IMR-90 (cell line): ENCODE measurements at regions not wholly inside any gene's neighbourhood (a gene's known extent, or its start where the extent isn't known, plus 50 kb on each side); places are given as distances from the start of the nearest gene placed in this dataset.

Experiments used
- ATAC-seq: fragments of 200-7000 bp; cut with Tn5 transposase; 2 replicates; pipeline ENCODE4 v1.9.1; 2020; ENCODE audit warnings: low read depth, mild to moderate bottlenecking, moderate library complexity
- BruUV-seq: library from RNA; stranded (reverse); fragments of 400-500 nt; replicated peaks from 2 replicates; lab custom pipeline; 2021; lab: Mats Ljungman, UMichigan
- CTCF ChIA-PET: fragments of 300-600 bp; formaldehyde crosslinking; extraction: SDS; loops from one replicate; lab custom pipeline; 2021; ENCODE audit warnings: antibody characterized with exemption; lab: Yijun Ruan, JAX
- POLR2A ChIA-PET: fragments of 300-600 bp; sonication (Branson Sonifier 250); formaldehyde crosslinking; loops from one replicate; lab custom pipeline; 2022; ENCODE audit warnings: antibody characterized with exemption; ENCODE audit not compliant: unreplicated experiment; lab: Charles Lee
- DNase-seq: peaks from one replicate; pipeline ENCODE4 v3.0.0; 2013
- H2AFZ ChIP-seq: replicated peaks from 2 replicates; pipeline ENCODE3; 2013; ENCODE audit warnings: low read length, mild to moderate bottlenecking; ENCODE audit not compliant: poor library complexity
- H2AK5ac ChIP-seq: 2 replicates; pipeline ENCODE4 v1.6.1; 2013; ENCODE audit warnings: low read depth, low read length, inconsistent platforms
- H2AK9ac ChIP-seq: replicated peaks from 2 replicates; pipeline ENCODE3; 2013; ENCODE audit warnings: mild to moderate bottlenecking, low read depth, low read length, moderate library complexity; ENCODE audit not compliant: poor library complexity
- H2BK120ac ChIP-seq: 2 replicates; pipeline ENCODE4 v1.6.1; 2013; ENCODE audit warnings: low read depth, low read length, inconsistent platforms
- H2BK15ac ChIP-seq: 3 replicates; pipeline ENCODE4 v1.6.1; 2013; ENCODE audit warnings: low read depth, low read length, inconsistent platforms
- H2BK20ac ChIP-seq: 2 replicates; pipeline ENCODE4 v1.6.1; 2013; ENCODE audit warnings: low read depth, mild to moderate bottlenecking, inconsistent platforms, low read length, moderate library complexity
- H2BK5ac ChIP-seq: 2 replicates; pipeline ENCODE4 v1.6.1; 2013; ENCODE audit warnings: mild to moderate bottlenecking, low read depth, low read length, inconsistent platforms; ENCODE audit not compliant: poor library complexity, severe bottlenecking
- H3K14ac ChIP-seq: replicated peaks from 2 replicates; pipeline ENCODE4 v1.6.1; 2013; ENCODE audit warnings: low read depth, low read length, inconsistent platforms
- H3K18ac ChIP-seq: 2 replicates; pipeline ENCODE4 v1.6.1; 2013; ENCODE audit warnings: low read depth, low read length, control low read depth
- H3K23ac ChIP-seq: 2 replicates; pipeline ENCODE4 v1.6.1; 2013; ENCODE audit warnings: low read depth, low read length, inconsistent platforms
- H3K27ac ChIP-seq: 2 replicates; pipeline ENCODE4 v1.5.1; 2013; ENCODE audit warnings: mild to moderate bottlenecking, control low read depth, low read length; ENCODE audit not compliant: insufficient read depth
- H3K27me3 ChIP-seq: 2 replicates; pipeline ENCODE4 v1.6.1; 2013; ENCODE audit warnings: low read length; ENCODE audit not compliant: control insufficient read depth, insufficient read depth
- H3K36me3 ChIP-seq: 2 replicates; pipeline ENCODE4 v1.6.1; 2013; ENCODE audit warnings: low read length, mixed read lengths; ENCODE audit not compliant: control insufficient read depth, insufficient read depth
- H3K4ac ChIP-seq: 2 replicates; pipeline ENCODE4 v1.6.1; 2013; ENCODE audit warnings: low read depth, low read length, inconsistent platforms
- H3K4me1 ChIP-seq: 2 replicates; pipeline ENCODE4 v1.6.1; 2013; ENCODE audit warnings: low read length, mixed read lengths; ENCODE audit not compliant: control insufficient read depth, insufficient read depth
- H3K4me2 ChIP-seq: 2 replicates; pipeline ENCODE4 v1.6.1; 2013; ENCODE audit warnings: low read depth, mild to moderate bottlenecking, control low read depth, low read length, moderate library complexity
- H3K4me3 ChIP-seq: 2 replicates; pipeline ENCODE4 v1.5.1; 2013; ENCODE audit warnings: low read depth, mild to moderate bottlenecking, control low read depth, low read length, moderate library complexity; ENCODE audit not compliant: insufficient read depth
- H3K56ac ChIP-seq: 2 replicates; pipeline ENCODE4 v1.6.1; 2013; ENCODE audit warnings: low read length, inconsistent platforms; ENCODE audit not compliant: insufficient read depth; ENCODE audit errors: extremely low read depth
- H3K79me1 ChIP-seq, 2 experiments: 2 replicates each; pipeline ENCODE4 v1.6.1; 2013; ENCODE audit warnings: low read length in 2 of 2, inconsistent platforms in 1 of 2, low read depth in 1 of 2
- H3K9ac ChIP-seq: 2 replicates; pipeline ENCODE4 v1.6.1; 2013; ENCODE audit warnings: low read depth, low read length, control low read depth
- H3K9me1 ChIP-seq: 2 replicates; pipeline ENCODE4 v1.6.1; 2013; ENCODE audit warnings: low read length, inconsistent platforms; ENCODE audit not compliant: insufficient read depth
- H3K9me3 ChIP-seq: 2 replicates; pipeline ENCODE4 v1.6.1; 2013; ENCODE audit warnings: low read length; ENCODE audit not compliant: control insufficient read depth, insufficient read depth
- H4K20me1 ChIP-seq: 2 replicates; pipeline ENCODE4 v1.6.1; 2013; ENCODE audit warnings: low read length, inconsistent platforms; ENCODE audit not compliant: insufficient read depth
- H4K5ac ChIP-seq: 2 replicates; pipeline ENCODE4 v1.6.1; 2013; ENCODE audit warnings: mild to moderate bottlenecking, low read depth, low read length, control low read depth
- H4K8ac ChIP-seq, 2 experiments: 2 replicates each; pipeline ENCODE4 v1.6.1; 2013; ENCODE audit warnings: low read depth in 2 of 2, low read length in 2 of 2, control low read depth in 1 of 2, inconsistent platforms in 1 of 2
- H4K91ac ChIP-seq: 2 replicates; pipeline ENCODE4 v1.6.1; 2013; ENCODE audit warnings: low read depth, low read length, inconsistent platforms; ENCODE audit not compliant: insufficient read depth
- RFX5 ChIP-seq: IDR thresholded peaks from 2 replicates; pipeline ENCODE4 v1.8.0; 2012; ENCODE audit warnings: low read depth, mild to moderate bottlenecking, low read length, moderate library complexity
- WGBS, 2 experiments: methylation state at CpG; one replicate each; pipeline versions ENCODE4 v1.1.5 to v1.1.7; 2013; ENCODE audit warnings: missing lambda C conversion rate in 2 of 2; ENCODE audit not compliant: insufficient read length in 1 of 2; ENCODE audit errors: extremely low coverage in 2 of 2; 5-methylcytosine and 5-hydroxymethylcytosine counted together
- dilution Hi-C: fragments of 300-500 bp; cut with HindIII; formaldehyde crosslinking; loops from one replicate; pipeline ENCODE4 v1.14.3; 2018; ENCODE audit warnings: low sequenced_read_pairs; ENCODE audit not compliant: unreplicated experiment
- in situ Hi-C: fragments of 300-500 bp; cut with MboI; formaldehyde crosslinking; loops from 3 replicates; pipeline ENCODE4 v1.14.3; 2019; ENCODE audit warnings: low sequenced_read_pairs, inconsistent platforms, mixed read lengths
- intact Hi-C: fragments of 100-400 bp; cut with micrococcal nuclease; formaldehyde crosslinking; loops from 2 replicates; pipeline ENCODE4 v1.10.0; 2022

DNA sequence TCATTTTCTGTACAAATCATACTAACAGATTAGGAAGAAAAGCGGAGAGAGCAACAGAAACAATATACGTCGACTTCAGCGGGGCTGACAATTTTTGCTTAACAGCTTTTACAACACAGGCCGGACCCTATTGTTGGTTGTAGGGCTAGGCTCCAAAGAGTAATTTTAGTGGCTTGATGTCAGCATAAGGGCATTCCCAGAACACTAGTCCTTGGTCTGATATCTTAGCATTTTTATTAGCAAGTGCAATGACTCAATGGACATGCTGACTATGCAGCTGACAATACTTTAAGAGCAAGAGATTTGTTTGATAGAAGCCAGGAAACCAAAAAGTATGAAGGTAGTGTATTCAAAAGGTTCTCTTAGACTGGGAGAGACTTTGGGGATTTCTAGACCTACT, 209.9 kb downstream of the LNPK start:
- intact Hi-C loops: no loop called here
- Histone ChIP-seq H3K18ac (no peak overlapping the region), H3K9me1 (no peaks in the 10 kb centered on the region), H3K36me3 (no peaks in the 10 kb centered on the region), H4K20me1 (no peaks in the 10 kb centered on the region), H2BK15ac (no peak overlapping the region), H3K4me3 (no peak overlapping the region), H3K79me1 (no peaks in the 10 kb centered on the region), H3K56ac (no peak overlapping the region), H3K27ac (no peak overlapping the region), H4K8ac (no peak overlapping the region), H2AK5ac (no peak overlapping the region), H3K4me2 (no peak overlapping the region), H4K91ac (no peak overlapping the region), H3K4ac (no peak overlapping the region), H2AFZ (no peak overlapping the region), H3K14ac (no peak overlapping the region), H3K9me3 (0 out of 2 replicates have a peak, but pooled peaks cover 3% of the 10 kb centered on the region), H4K5ac (no peak overlapping the region), H3K23ac (no peak overlapping the region), H3K4me1 (no peaks in the 10 kb centered on the region), H3K9ac (no peak overlapping the region), H2BK5ac (no peak overlapping the region), H2BK20ac (no peak overlapping the region), H2AK9ac (no peak overlapping the region), H2BK120ac (no peak overlapping the region), H3K27me3 (no peaks in the 10 kb centered on the region)
- in situ Hi-C loops: no loop called here
- dilution Hi-C loops: no loop called here
- no TSS peak for BruUV-seq
- TF ChIP-seq RFX5: no peak
- ChIA-PET POLR2A (no interaction called here), CTCF (interaction anchor here (1.2 kb wide), 1 partner anchor 15 kb away, joined by 5 read pairs; no protein-coding TSS in a partner anchor)
- no CpG with 5 or more reads among the region's 5 CpGs for WGBS, 2 experiments
- DNase-seq: no peak
- no peak for ATAC-seq
